Suprapubic skin (tissue), 3 donors: ENCODE measurements at regions not wholly inside any gene's neighbourhood (a gene's known extent, or its start where the extent isn't known, plus 50 kb on each side); places are given as distances from the start of the nearest gene placed in this dataset.

ENCODE experiments used
- EP300 ChIP-seq: sonication (generic); formaldehyde crosslinking; IDR thresholded peaks from one replicate; pipeline ENCODE4 v1.6.1; 2017; ENCODE audit warnings: antibody characterized with exemption
- POLR2A ChIP-seq, 2 donors: fragments of 450-650 bp; IDR thresholded peaks; one replicate each; pipeline ENCODE4 v1.6.1; 2017; ENCODE audit warnings: antibody characterized with exemption in 2 of 2, mild to moderate bottlenecking in 2 of 2, moderate library complexity in 2 of 2
- TF ChIP-seq, protein P1 (sequence below), 2 donors: fragments of 200-600 bp in 1 of 2; fragments of 450-650 bp in 1 of 2; sonication (generic) in 1 of 2; IDR thresholded peaks; one replicate each; pipeline ENCODE4 v1.5.1; 2016 to 2019; ENCODE audit warnings: antibody characterized with exemption in 2 of 2, mild to moderate bottlenecking in 1 of 2, moderate library complexity in 1 of 2

DNA sequence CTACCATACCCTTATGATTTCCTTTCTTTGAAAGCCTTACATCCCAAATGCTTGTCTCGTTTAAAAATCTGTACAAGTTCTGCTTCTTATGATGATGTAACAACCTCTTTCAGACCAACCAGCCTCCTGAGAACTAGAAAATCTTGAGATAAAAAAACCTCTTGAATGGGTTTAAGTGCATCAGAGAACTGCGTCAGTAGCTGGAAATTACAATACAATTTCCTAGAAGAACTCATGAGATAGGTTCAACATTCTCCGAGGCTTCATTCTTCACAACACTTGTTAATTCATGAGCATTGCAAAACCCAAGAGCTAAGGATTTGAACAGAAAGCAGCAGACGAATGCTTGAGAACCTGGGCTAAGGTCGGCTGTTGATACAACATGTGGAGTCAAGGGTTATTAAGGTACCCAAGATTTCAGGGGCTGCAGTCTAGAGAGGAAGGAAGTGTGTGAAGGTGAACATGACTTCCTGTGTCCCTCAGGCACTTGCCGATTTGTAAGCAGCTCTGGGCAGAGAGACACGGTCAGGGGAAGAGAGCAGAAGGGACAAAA, 286.0 kb downstream of the ICE1 start:
- TF ChIP-seq, protein P1, sequence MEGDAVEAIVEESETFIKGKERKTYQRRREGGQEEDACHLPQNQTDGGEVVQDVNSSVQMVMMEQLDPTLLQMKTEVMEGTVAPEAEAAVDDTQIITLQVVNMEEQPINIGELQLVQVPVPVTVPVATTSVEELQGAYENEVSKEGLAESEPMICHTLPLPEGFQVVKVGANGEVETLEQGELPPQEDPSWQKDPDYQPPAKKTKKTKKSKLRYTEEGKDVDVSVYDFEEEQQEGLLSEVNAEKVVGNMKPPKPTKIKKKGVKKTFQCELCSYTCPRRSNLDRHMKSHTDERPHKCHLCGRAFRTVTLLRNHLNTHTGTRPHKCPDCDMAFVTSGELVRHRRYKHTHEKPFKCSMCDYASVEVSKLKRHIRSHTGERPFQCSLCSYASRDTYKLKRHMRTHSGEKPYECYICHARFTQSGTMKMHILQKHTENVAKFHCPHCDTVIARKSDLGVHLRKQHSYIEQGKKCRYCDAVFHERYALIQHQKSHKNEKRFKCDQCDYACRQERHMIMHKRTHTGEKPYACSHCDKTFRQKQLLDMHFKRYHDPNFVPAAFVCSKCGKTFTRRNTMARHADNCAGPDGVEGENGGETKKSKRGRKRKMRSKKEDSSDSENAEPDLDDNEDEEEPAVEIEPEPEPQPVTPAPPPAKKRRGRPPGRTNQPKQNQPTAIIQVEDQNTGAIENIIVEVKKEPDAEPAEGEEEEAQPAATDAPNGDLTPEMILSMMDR (IDR thresholded peaks at IDR 0.05), result no peak
- TF ChIP-seq EP300, result no peak
- no peak for TF ChIP-seq POLR2A (IDR thresholded peaks at IDR 0.05)
